ENCODE measurements at regions not wholly inside any gene's neighbourhood (a gene's known extent, or its start where the extent isn't known, plus 50 kb on each side); places are given as distances from the start of the nearest gene placed in this dataset.

- DNase-seq, result no peak
These were observed 297.2 kb downstream of the TGFB2 start for GRCh38 chr1:218642033-218642948.

- no peak for DNase-seq
These were observed 298.1 kb downstream of the TGFB2 start for GRCh38 chr1:218643281-218643680.

GRCh38 chr1:218643926-218644325 is 298.8 kb downstream of the TGFB2 start:
- DNase-seq, result no peak

GRCh38 chr1:218646288-218646687 is 301.2 kb downstream of the TGFB2 start:
- no peak for DNase-seq

GRCh38 chr1:218656301-218657037 is 311.3 kb downstream of the TGFB2 start:
- no peak for DNase-seq

GRCh38 chr1:218658269-218658668 is 313.1 kb downstream of the TGFB2 start:
- no peak for DNase-seq

- no peak for DNase-seq
These were observed 313.8 kb downstream of the TGFB2 start for GRCh38 chr1:218658899-218659298.

GRCh38 chr1:218659911-218660677 is 315.0 kb downstream of the TGFB2 start:
- DNase-seq, result no peak

GRCh38 chr1:218660678-218661053 is 315.5 kb downstream of the TGFB2 start:
- no peak for DNase-seq

GRCh38 chr1:218661411-218661810 is 316.3 kb downstream of the TGFB2 start:
- no peak for DNase-seq

GRCh38 chr1:218664385-218665170 is 319.4 kb downstream of the TGFB2 start:
- no peak for DNase-seq

- DNase-seq, result no peak
These were observed 320.1 kb downstream of the TGFB2 start for GRCh38 chr1:218665221-218665620.

GRCh38 chr1:218666263-218666662 is 321.1 kb downstream of the TGFB2 start:
- DNase-seq, result no peak

GRCh38 chr1:218667781-218668516 is 322.8 kb downstream of the TGFB2 start:
- no peak for DNase-seq

GRCh38 chr1:218669431-218669830 is 324.3 kb downstream of the TGFB2 start:
- DNase-seq, result no peak

- no peak for DNase-seq
These were observed 325.7 kb downstream of the TGFB2 start for GRCh38 chr1:218670875-218671274.

- DNase-seq, result no peak
These were observed 326.4 kb downstream of the TGFB2 start for GRCh38 chr1:218671573-218671972.

GRCh38 chr1:218673170-218673569 is 328.0 kb downstream of the TGFB2 start:
- no peak for DNase-seq

GRCh38 chr1:218674280-218674773 is 329.2 kb downstream of the TGFB2 start:
- no peak for DNase-seq

GRCh38 chr1:218677026-218677425 is 331.9 kb downstream of the TGFB2 start:
- no peak for DNase-seq

- DNase-seq, result no peak
These were observed 334.3 kb downstream of the TGFB2 start for GRCh38 chr1:218679391-218679790.

Measured in T-helper 9 cell (primary cell).